Astrocyte (in vitro differentiated cells and primary cell): ENCODE measurements at regions not wholly inside any gene's neighbourhood (a gene's known extent, or its start where the extent isn't known, plus 50 kb on each side); places are given as distances from the start of the nearest gene placed in this dataset.
"Not testable (repeated sequence)": the region's sequence is repeated elsewhere in the genome, so short reads cannot be mapped to it uniquely, and the experiment has no call there.

Source experiments
- DNase-seq: peaks from one replicate; pipeline ENCODE4 v3.0.0-alpha.2; 2010; ENCODE audit warnings: low read depth
- FAIRE-seq: peaks from 2 replicates; lab custom pipeline; 2011; peaks lifted over from hg19 to GRCh38; lab: Jason Lieb, UNC
- H2AFZ ChIP-seq: 2 replicates; pipeline ENCODE4 v1.6.0; 2012; ENCODE audit warnings: low read depth, low read length, inconsistent platforms
- H3K27ac ChIP-seq: 2 replicates; pipeline ENCODE4 v1.5.1; 2011; ENCODE audit warnings: low read depth, low read length, inconsistent platforms
- H3K27me3 ChIP-seq: 2 replicates; pipeline ENCODE4 v1.6.0; 2011; ENCODE audit warnings: low read length, inconsistent platforms; ENCODE audit not compliant: insufficient read depth
- H3K36me3 ChIP-seq: 2 replicates; pipeline ENCODE4 v1.5.1; 2011; ENCODE audit warnings: low read length, inconsistent platforms; ENCODE audit not compliant: insufficient read depth
- H3K4me1 ChIP-seq: 2 replicates; pipeline ENCODE4 v1.5.1; 2011; ENCODE audit warnings: low read length, inconsistent platforms; ENCODE audit not compliant: insufficient read depth
- H3K4me2 ChIP-seq: 2 replicates; pipeline ENCODE4 v1.6.0; 2012; ENCODE audit warnings: low read length, inconsistent platforms
- H3K4me3 ChIP-seq: 2 replicates; pipeline ENCODE4 v1.5.1; 2011; ENCODE audit warnings: low read depth, mild to moderate bottlenecking, low read length, inconsistent platforms; ENCODE audit not compliant: insufficient read depth
- H3K79me2 ChIP-seq: 2 replicates; pipeline ENCODE4 v1.6.0; 2012; ENCODE audit warnings: mild to moderate bottlenecking, low read length, inconsistent platforms; ENCODE audit not compliant: insufficient read depth
- H3K9ac ChIP-seq: 2 replicates; pipeline ENCODE4 v1.6.0; 2012; ENCODE audit warnings: mild to moderate bottlenecking, low read length, inconsistent platforms
- H3K9me3 ChIP-seq: 2 replicates; pipeline ENCODE4 v1.5.1; 2012; ENCODE audit warnings: low read depth, mild to moderate bottlenecking, low read length, inconsistent platforms; ENCODE audit not compliant: insufficient read depth
- H4K20me1 ChIP-seq: 2 replicates; pipeline ENCODE4 v1.6.0; 2012; ENCODE audit warnings: low read length, inconsistent platforms; ENCODE audit not compliant: insufficient read depth
- H3K27ac Mint-ChIP-seq: one replicate; pipeline ENCODE4 v1.8.0; 2021; ENCODE audit warnings: mild to moderate bottlenecking, mixed read lengths; ENCODE audit not compliant: unreplicated experiment
- H3K27me3 Mint-ChIP-seq: one replicate; pipeline ENCODE4 v1.8.0; 2021; ENCODE audit warnings: low read depth, mixed read lengths; ENCODE audit not compliant: unreplicated experiment
- H3K36me3 Mint-ChIP-seq: one replicate; pipeline ENCODE4 v1.8.0; 2021; ENCODE audit warnings: low read depth, mixed read lengths; ENCODE audit not compliant: unreplicated experiment
- H3K4me1 Mint-ChIP-seq: one replicate; pipeline ENCODE4 v1.8.0; 2021; ENCODE audit warnings: low read depth, mixed read lengths; ENCODE audit not compliant: unreplicated experiment
- H3K4me3 Mint-ChIP-seq: one replicate; pipeline ENCODE4 v1.8.0; 2021; ENCODE audit warnings: mild to moderate bottlenecking, moderate library complexity, mixed read lengths; ENCODE audit not compliant: unreplicated experiment
- H3K9me3 Mint-ChIP-seq: one replicate; pipeline ENCODE4 v1.8.0; 2021; ENCODE audit warnings: mild to moderate bottlenecking, mixed read lengths; ENCODE audit not compliant: unreplicated experiment
- CTCF ChIP-seq: IDR thresholded peaks from 2 replicates; pipeline ENCODE4 v1.5.1; 2011; ENCODE audit warnings: low read depth, mild to moderate bottlenecking, inconsistent platforms, low read length, moderate library complexity; ENCODE audit not compliant: insufficient read depth
- EZH2 ChIP-seq: IDR thresholded peaks from 2 replicates; pipeline ENCODE4 v1.6.1; 2012; ENCODE audit warnings: mild to moderate bottlenecking, low read length, inconsistent platforms; ENCODE audit not compliant: insufficient read depth

- Histone ChIP-seq H3K4me1 (no peaks in the 10 kb centered on the region), H3K79me2 (no peaks in the 10 kb centered on the region), H2AFZ (no peak overlapping the region), H3K9ac (no peak overlapping the region), H3K4me2 (no peak overlapping the region), H3K4me3 (no peak overlapping the region), H3K9me3 (no peaks in the 10 kb centered on the region), H3K27me3 (no peaks in the 10 kb centered on the region), H3K27ac (no peak overlapping the region), H3K36me3 (no peaks in the 10 kb centered on the region), H4K20me1 (no peaks in the 10 kb centered on the region)
- H3K9me3 Mint-ChIP-seq: peaks cover 6% of the 10 kb centered on the region
- FAIRE-seq: no peak
- TF ChIP-seq EZH2: no peak
- no peak for TF ChIP-seq CTCF
- no peak overlapping the region for H3K27ac Mint-ChIP-seq
- no peaks in the 10 kb centered on the region for H3K36me3 Mint-ChIP-seq
- no peak overlapping the region for H3K4me3 Mint-ChIP-seq
- no peaks in the 10 kb centered on the region for H3K4me1 Mint-ChIP-seq
- no peak for DNase-seq
- peaks cover 20% of the 10 kb centered on the region for H3K27me3 Mint-ChIP-seq
These were observed 81.9 kb upstream of the TOPAZ1 start for GRCh38 chr3:44159696-44160300.

GRCh38 chr3:44160818-44161217, 80.9 kb upstream of the TOPAZ1 start:
- Mint-ChIP-seq H3K27ac (no peak overlapping the region), H3K27me3 (peaks cover 25% of the 10 kb centered on the region), H3K4me3 (no peak overlapping the region), H3K9me3 (peaks cover 7% of the 10 kb centered on the region), H3K4me1 (no peaks in the 10 kb centered on the region), H3K36me3 (no peaks in the 10 kb centered on the region)
- no peak overlapping the region for H3K4me3 ChIP-seq
- H4K20me1 ChIP-seq: no peaks in the 10 kb centered on the region
- no peaks in the 10 kb centered on the region for H3K4me1 ChIP-seq
- H3K27ac ChIP-seq: no peak overlapping the region
- H3K36me3 ChIP-seq: no peaks in the 10 kb centered on the region
- H3K27me3 ChIP-seq: no peaks in the 10 kb centered on the region
- no peak overlapping the region for H3K9ac ChIP-seq
- H3K4me2 ChIP-seq: no peak overlapping the region
- H2AFZ ChIP-seq: no peak overlapping the region
- no peak for DNase-seq
- TF ChIP-seq CTCF: no peak
- TF ChIP-seq EZH2: no peak
- H3K9me3 ChIP-seq: no peaks in the 10 kb centered on the region
- no peaks in the 10 kb centered on the region for H3K79me2 ChIP-seq
- FAIRE-seq: no peak

DNA sequence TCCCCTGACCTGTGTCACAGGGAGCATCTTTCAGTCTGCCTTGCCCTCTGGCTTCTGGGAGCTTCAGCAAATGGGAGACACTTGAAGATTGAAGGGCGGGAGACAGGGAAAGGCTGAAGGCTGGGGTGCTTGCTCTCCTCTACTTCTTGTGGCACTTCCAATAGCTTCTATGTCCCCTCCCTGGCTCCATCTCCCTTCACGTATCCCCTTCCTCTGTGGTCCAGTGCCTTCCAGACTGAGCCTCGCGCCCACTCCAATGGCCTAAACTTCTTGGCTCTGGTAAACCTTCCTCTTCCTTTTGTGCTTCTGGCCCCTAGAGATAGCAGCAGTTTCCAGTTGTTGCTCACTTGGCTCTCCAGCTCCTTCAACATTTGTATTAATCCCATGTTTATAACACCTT, 69.8 kb upstream of the TOPAZ1 start:
- Mint-ChIP-seq H3K9me3 (peaks cover under 1% of the 10 kb centered on the region), H3K27ac (no peak overlapping the region), H3K4me1 (no peaks in the 10 kb centered on the region), H3K27me3 (peaks cover 34% of the 10 kb centered on the region), H3K36me3 (no peaks in the 10 kb centered on the region), H3K4me3 (no peak overlapping the region)
- no peak overlapping the region for H3K4me3 ChIP-seq
- TF ChIP-seq EZH2 (no peak), CTCF (no peak)
- H3K27ac ChIP-seq: no peak overlapping the region
- no peaks in the 10 kb centered on the region for H3K79me2 ChIP-seq
- H3K36me3 ChIP-seq: no peaks in the 10 kb centered on the region
- no peak overlapping the region for H2AFZ ChIP-seq
- no peaks in the 10 kb centered on the region for H4K20me1 ChIP-seq
- no peaks in the 10 kb centered on the region for H3K4me1 ChIP-seq
- no peak overlapping the region for H3K4me2 ChIP-seq
- no peaks in the 10 kb centered on the region for H3K27me3 ChIP-seq
- no peak for FAIRE-seq
- H3K9ac ChIP-seq: no peak overlapping the region
- no peak for DNase-seq
- H3K9me3 ChIP-seq: no peaks in the 10 kb centered on the region

- H3K4me2 ChIP-seq, H3K9ac ChIP-seq, H3K36me3 ChIP-seq, H3K4me3 ChIP-seq, H3K4me1 Mint-ChIP-seq, H3K9me3 ChIP-seq, DNase-seq, H3K4me1 ChIP-seq, H3K4me3 Mint-ChIP-seq, H3K27me3 ChIP-seq, H3K9me3 Mint-ChIP-seq, H3K27ac ChIP-seq, H3K27ac Mint-ChIP-seq, H2AFZ ChIP-seq, H4K20me1 ChIP-seq, H3K36me3 Mint-ChIP-seq, H3K79me2 ChIP-seq, FAIRE-seq: not testable (repeated sequence)
- peaks cover 33% of the 10 kb centered on the region for H3K27me3 Mint-ChIP-seq
These were observed 69.0 kb upstream of the TOPAZ1 start for GRCh38 chr3:44172701-44173100.
